HG03039 (cell line): ENCODE measurements at regions not wholly inside any gene's neighbourhood (a gene's known extent, or its start where the extent isn't known, plus 50 kb on each side); places are given as distances from the start of the nearest gene placed in this dataset.

Experiments
- ATAC-seq: cut with Tn5 transposase; IDR thresholded peaks from one replicate; pipeline ENCODE4 v1.9.1; 2021; ENCODE audit warnings: mild to moderate bottlenecking, moderate library complexity; ENCODE audit not compliant: unreplicated experiment

DNA sequence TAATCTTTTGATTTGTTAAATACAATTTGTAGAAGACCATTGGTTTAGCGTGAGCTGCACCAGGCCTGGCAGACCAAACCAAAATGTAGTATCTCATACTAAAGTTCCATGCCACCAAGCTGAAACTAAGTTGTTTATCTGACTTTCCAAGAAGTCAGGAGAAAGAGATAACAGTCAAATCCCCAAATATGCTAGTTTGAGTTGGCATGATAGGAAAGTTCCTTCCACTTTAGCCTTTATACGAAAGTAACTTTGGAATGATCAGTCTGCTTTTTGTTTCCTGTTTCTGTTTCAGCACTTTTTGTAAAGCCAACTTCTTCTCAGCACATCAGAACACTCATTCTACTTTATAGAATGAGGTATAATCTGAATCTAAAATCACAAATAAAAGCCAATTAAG, 449.2 kb downstream of the GRXCR1 start:
- no peak for ATAC-seq

DNA sequence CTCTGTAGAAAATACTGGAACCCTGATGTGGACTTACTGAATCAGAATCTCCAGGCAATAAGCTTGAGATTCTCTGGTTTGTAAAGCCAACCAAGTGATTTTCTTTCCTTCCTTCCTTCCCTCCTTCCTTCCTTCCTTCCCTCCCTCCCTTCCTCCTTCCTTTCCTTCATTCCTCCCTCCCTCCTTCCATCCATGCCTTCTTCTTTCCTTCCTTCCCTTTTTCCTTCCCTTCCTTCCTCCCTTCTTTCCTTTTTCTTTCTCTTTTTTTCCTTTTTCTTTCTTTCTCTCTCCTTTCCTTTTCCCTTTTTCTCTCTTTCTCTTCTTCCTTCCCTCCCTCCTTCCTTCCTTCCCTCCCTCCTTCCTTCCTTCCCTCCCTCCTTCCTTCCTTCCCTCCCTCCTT, 450.8 kb downstream of the GRXCR1 start:
- ATAC-seq = no peak

- no peak for ATAC-seq
These were observed 452.9 kb downstream of the GRXCR1 start for GRCh38 chr4:43345323-43345925.

GRCh38 chr4:43348591-43348990, 456.1 kb downstream of the GRXCR1 start:
- ATAC-seq = no peak

DNA sequence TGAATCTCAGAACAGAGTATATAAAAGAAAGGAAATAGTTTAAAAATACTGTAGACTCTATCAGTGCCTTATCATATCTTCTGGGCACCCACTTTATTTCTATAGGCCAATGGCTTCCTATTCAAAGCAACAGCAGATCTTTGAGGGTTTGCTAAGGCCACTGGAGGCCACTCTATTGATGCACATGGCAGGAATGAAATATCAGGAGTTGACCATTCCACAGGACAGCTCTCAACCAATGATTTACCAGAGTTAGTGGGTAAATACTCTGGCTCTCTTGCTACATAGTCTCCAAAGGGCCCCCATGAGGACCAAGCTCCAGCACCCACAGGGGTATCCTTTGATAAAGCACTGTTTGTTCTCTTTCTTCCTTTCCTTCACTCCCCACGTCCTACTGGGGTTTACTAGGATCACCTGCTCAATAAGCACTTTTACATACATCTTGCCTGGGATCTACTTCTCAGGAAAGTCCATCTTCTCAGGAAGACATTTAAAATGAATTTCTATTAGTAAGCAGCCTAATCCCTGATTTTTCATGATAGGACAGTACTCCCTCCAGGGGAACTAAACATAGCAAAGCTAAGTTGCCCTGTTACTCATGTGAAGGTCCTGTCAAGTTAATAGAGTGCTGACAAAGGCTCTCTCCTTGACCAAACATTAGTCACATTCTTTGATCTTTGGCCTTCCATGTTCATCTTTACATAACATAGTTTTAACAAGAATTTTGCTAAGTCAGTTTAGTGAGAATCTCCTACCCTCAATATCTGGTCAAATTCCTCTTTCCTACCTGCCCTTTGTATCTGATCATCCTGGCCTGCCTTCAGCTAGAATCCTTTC, 459.7 kb downstream of the GRXCR1 start:
- no peak for ATAC-seq

DNA sequence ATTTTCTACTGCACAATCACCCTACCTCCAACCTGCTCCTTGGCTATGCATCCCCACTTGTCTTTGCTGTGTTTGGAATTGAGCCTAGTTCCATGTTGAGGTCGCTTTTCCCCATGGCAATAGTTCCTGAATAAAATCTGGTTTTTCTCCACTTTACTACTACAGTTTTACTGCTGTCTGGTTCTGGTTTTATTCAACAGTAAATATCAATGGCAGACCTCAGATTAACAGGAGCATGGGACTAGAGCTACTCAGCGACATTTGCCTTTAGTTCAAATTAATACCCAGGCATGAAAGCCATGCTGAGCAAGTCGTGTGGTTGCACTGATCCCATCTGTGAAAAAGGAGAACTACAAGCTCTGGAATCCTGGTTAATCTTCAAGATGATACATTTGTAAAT, 460.3 kb downstream of the GRXCR1 start:
- ATAC-seq = no peak

- no peak for ATAC-seq
These were observed 461.0 kb downstream of the GRXCR1 start for GRCh38 chr4:43353552-43353951.

GRCh38 chr4:43356786-43357185, 464.3 kb downstream of the GRXCR1 start:
- no peak for ATAC-seq

DNA sequence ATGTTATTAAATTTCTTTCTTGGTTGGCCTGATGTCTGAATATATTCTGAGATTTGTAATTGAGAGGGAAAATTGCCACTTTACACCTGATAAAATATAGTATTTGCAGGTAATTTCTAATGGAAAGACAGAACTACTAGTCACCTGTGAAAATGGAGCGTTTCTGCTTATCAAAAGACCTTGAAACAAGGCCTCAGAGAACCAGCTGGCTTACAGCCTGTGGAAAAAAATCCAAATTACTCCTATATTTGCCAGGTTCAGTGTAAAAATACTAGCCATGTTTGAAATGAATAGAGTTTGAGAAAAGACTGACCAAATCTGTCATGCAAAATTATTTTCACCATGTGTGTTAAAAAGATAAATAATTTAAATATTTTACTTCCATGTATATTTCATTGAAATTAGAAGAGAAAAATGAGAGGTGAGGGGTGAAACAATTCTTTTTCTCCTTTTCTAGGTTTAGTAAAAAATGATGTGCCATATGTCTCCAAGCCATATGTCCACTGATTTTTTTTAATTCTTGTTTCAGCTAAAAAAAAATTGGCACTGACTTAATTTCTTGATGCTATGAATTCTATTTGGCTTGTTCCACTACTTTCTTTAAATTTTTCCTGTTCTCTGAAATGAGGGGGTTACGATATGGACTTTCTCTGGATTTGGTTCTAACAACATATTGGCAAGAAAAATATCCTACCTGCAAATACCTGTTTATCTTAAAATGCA, 464.9 kb downstream of the GRXCR1 start:
- ATAC-seq = no peak

GRCh38 chr4:43360296-43360695, 467.8 kb downstream of the GRXCR1 start:
- no peak for ATAC-seq

DNA sequence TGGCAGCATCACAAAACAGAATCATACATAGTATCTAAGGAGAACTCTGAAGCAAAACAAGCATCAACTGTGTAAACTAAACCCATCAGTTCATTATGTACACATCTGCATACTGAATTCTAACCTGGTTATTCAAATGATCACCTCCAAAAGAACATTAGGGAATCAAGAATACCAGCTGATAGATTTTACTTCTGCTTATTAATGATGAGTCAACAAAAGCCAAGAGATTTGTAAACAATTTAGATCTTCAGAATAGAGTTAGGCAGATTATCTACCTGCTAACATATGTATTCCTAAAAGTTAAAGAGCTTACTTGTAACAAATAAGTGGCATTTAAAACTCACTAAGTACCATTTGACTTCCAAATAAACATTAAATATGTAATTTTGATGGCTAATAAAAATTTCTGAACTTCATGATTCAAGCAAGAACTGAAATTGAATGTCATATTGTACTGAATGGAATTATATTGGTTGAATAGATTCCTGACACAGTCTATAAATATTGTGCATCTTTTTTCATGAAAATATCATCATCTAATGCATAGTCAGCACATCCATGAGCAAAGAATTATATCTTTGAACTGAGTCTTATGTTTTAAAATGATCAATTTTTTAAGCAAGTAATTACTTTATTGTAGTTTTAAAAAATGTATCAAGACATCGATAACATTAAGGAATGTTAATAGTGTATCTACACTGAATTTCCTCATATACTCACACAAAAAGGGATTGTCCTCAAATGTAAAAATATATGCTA, 470.5 kb downstream of the GRXCR1 start:
- no peak for ATAC-seq

DNA sequence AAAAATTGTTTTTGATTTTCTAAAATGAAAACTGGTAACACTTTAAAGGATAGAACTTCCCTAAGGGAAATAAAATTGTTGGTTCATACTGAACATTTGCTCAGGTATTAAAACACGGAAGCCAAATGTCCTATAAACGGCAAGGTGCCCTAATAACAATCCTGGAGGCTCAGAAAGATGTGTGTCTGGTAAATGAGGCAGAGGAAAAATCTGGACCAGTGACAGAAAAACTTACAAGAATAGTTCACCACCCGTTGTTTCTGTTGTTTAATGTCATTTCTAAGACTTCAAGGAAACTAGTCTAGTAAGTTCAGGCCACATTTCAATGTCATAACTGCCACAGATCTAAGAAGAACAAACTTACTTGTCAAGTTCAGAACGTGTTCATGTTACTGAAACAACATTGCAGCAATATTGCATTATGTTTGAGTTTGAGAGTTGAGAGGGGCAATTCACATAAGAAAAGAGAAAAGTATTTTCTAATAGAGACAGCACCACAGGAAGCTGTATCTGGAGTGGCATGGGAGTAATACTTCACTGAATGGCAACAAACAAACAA, 476.6 kb downstream of the GRXCR1 start:
- no peak for ATAC-seq

DNA sequence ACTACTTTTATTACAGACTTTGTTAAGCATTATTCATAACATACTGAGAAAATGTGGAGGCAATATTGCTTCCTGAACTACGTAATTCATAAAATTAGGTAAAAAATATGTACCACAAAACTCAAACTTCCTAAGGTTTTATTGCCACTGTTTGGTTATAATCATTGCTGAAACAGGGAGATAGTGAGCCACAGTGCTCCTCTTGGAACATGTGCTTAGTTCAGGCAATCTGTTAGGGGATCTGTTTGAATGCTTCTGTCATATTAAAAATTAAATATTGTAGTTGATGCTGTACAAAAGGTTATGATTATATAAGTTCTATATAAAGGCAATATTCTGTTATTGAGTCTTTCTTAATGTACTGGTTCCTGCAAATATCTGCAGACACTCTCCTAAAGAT, 480.7 kb downstream of the GRXCR1 start:
- ATAC-seq = no peak

DNA sequence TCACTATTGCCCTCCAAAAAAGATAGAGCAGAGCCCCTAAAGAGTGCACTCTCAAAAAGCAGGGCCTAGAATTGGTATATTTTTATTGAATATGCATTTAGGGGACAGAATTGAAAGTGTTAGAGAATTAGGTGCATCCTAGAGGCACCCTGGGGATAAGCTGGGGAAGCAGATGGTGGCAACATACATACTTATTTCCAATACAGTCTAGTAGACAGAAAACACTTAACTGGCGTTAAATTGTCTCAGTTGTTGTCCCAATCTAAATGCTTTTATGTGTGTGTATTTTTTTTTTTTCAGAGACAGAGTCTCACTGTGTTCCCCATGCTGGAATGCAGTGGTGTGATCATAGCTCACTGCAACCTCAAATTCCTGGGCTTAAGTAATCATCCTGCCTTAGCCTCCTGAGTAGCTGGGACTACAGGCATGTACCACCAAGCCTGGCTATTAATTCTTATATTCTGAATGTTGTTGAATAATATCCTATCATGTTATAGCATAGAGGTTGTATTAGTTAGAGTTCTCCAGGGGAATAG, 481.8 kb downstream of the GRXCR1 start:
- no peak for ATAC-seq

DNA sequence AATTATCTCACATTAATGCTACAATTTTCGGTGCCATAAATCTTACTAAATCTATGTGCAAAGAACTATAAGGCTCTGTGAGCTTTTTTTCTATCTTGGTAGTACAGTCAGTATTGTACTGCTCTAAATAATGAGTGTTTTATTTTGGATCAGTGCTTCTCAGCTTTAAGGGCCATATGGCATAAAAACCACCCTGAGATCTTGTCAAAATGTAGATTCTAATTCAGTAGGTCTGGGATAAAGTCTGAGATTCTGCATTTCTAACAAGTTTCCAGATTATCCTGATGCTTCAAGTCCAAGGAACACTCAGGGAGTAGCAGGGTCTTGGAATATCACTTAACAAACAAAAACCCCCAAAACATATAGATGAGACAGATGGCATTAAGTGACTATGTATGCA, 486.5 kb downstream of the GRXCR1 start:
- no peak for ATAC-seq

DNA sequence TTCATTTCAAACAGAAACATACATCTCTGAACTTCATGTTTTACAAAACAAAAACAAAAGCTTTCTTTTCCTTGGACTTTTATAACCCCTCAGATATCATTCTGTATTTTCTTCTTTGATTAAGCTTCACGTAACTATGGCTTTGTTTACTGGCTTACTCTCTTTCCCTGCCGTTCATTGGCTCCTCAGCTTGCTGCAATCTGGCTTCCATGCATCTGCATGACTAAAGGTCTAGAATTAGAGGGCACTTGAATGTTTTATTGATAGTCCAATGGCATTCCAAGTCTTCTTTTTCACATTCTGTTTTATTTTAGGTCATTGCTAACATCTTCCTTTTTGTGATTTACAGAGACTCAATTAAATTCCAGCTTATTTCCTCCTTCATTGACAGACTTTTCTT, 487.6 kb downstream of the GRXCR1 start:
- ATAC-seq = no peak

- ATAC-seq = no peak
These were observed 498.6 kb downstream of the GRXCR1 start for GRCh38 chr4:43391069-43391468.

GRCh38 chr4:43394976-43395375, 502.5 kb downstream of the GRXCR1 start:
- ATAC-seq = no peak

DNA sequence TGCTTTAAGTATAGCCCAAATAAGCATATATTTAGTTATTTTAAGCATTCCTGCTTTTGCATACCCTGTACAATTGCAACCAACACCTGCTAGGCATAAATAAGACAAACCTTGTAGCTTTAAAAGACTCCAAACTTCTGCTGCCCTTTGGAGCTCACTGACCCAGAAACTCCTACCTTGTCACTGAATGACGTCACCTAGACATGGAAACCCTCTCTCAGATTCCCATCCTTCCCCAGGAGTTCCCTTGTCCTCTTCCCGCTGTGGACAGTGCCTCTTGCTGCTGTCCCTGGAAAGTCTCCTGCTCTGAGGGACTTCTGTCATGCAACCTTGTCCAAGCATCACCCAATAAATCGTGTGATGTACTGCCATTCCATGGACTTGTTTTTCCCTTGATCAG, 507.2 kb downstream of the GRXCR1 start:
- no peak for ATAC-seq

DNA sequence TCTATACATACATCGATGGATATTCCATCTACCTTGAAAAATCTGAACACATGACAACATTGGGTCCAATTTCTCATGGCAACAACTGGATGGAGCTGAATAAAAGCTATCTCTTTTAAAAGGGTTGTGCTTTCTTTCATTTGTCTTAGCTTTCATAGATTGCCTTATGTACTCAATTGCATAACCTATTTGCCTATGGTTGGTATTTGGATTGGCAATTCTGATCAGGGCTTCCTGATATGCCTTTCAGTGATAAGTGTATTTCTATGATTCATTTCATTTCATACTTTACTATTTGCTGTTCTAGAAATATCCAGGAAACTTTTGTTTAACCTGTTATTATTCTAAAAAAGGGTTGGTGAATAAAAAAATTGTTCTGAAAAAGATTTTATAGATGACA, 509.9 kb downstream of the GRXCR1 start:
- ATAC-seq = no peak

- no peak for ATAC-seq
These were observed 518.1 kb downstream of the GRXCR1 start for GRCh38 chr4:43410636-43411035.
